Renal cortical epithelial cell (primary cell): ENCODE measurements at regions not wholly inside any gene's neighbourhood (a gene's known extent, or its start where the extent isn't known, plus 50 kb on each side); places are given as distances from the start of the nearest gene placed in this dataset.

Experiments used
- DNase-seq: peaks from one replicate; pipeline ENCODE4 v3.0.0-alpha.2; 2011; ENCODE audit warnings: low read depth

GRCh38 chr13:76711550-76712182 lies 174.5 kb downstream of the KCTD12 start:
- peak; percentile 44 for DNase-seq

- DNase-seq: no peak
These were observed 176.4 kb downstream of the KCTD12 start for GRCh38 chr13:76709851-76710250.

- DNase-seq: no peak
These were observed 178.0 kb downstream of the KCTD12 start for GRCh38 chr13:76708138-76708688.

- DNase-seq: no peak
These were observed 178.8 kb downstream of the KCTD12 start for GRCh38 chr13:76707360-76707759.

- no peak for DNase-seq
These were observed 182.4 kb downstream of the KCTD12 start for GRCh38 chr13:76703621-76704288.

- DNase-seq: no peak
These were observed 183.0 kb downstream of the KCTD12 start for GRCh38 chr13:76703216-76703615.

GRCh38 chr13:76697288-76697687 lies 188.9 kb downstream of the KCTD12 start:
- DNase-seq: peak; percentile 20

GRCh38 chr13:76696370-76696769 lies 189.8 kb downstream of the KCTD12 start:
- DNase-seq: peak; percentile 62

GRCh38 chr13:76693086-76693485 lies 193.1 kb downstream of the KCTD12 start:
- DNase-seq: no peak

GRCh38 chr13:76692346-76692745 lies 193.9 kb downstream of the KCTD12 start:
- no peak for DNase-seq

GRCh38 chr13:76690611-76691010 lies 195.6 kb downstream of the KCTD12 start:
- no peak for DNase-seq

GRCh38 chr13:76687467-76687866 lies 198.7 kb downstream of the KCTD12 start:
- no peak for DNase-seq

- no peak for DNase-seq
These were observed 200.3 kb downstream of the KCTD12 start for GRCh38 chr13:76685938-76686337.

GRCh38 chr13:76684336-76684735 lies 201.9 kb downstream of the KCTD12 start:
- DNase-seq: no peak

GRCh38 chr13:76683854-76684253 lies 202.4 kb downstream of the KCTD12 start:
- no peak for DNase-seq

GRCh38 chr13:76683168-76683567 lies 203.0 kb downstream of the KCTD12 start:
- no peak for DNase-seq

GRCh38 chr13:76680112-76680511 lies 206.1 kb downstream of the KCTD12 start:
- DNase-seq: no peak

- DNase-seq: no peak
These were observed 209.2 kb downstream of the KCTD12 start for GRCh38 chr13:76677043-76677442.

- peak; percentile 72 for DNase-seq
These were observed 213.8 kb downstream of the KCTD12 start for GRCh38 chr13:76672420-76672819.

- no peak for DNase-seq
These were observed 217.5 kb downstream of the KCTD12 start for GRCh38 chr13:76668716-76669115.

GRCh38 chr13:76668141-76668540 lies 218.1 kb downstream of the KCTD12 start:
- no peak for DNase-seq

GRCh38 chr13:76667551-76667950 lies 218.7 kb downstream of the KCTD12 start:
- peak; percentile 24 for DNase-seq

GRCh38 chr13:76663592-76664335 lies 222.4 kb downstream of the KCTD12 start:
- DNase-seq: peak; percentile 42
